A673 (cell line): ENCODE measurements at regions not wholly inside any gene's neighbourhood (a gene's known extent, or its start where the extent isn't known, plus 50 kb on each side); places are given as distances from the start of the nearest gene placed in this dataset.

Source experiments
- BruUV-seq: library from RNA; stranded (reverse); fragments of 400-500 nt; replicated peaks from 2 replicates; lab custom pipeline; 2021; lab: Mats Ljungman, UMichigan
- CTCF ChIA-PET: fragments of 300-600 bp; sonication (Branson Sonifier 250); formaldehyde crosslinking; loops from one replicate; lab custom pipeline; 2022; ENCODE audit warnings: antibody characterized with exemption; lab: Charles Lee
- POLR2A ChIA-PET: fragments of 300-600 bp; sonication (Branson Sonifier 250); formaldehyde crosslinking; loops from one replicate; lab custom pipeline; 2022; ENCODE audit warnings: antibody characterized with exemption; ENCODE audit not compliant: low non-redundant PET; lab: Charles Lee
- DNase-seq: peaks from one replicate; pipeline ENCODE4 v3.0.0-alpha.2; 2015; ENCODE audit warnings: low spot score
- H3K27ac ChIP-seq: fragments of 200-600 bp; sonication (generic); 2 replicates; pipeline ENCODE4 v1.5.1; 2016; ENCODE audit warnings: mixed run types, low read depth, mild to moderate bottlenecking, mixed read lengths, antibody characterized with exemption, low read length; ENCODE audit not compliant: poor library complexity, severe bottlenecking
- H3K27me3 ChIP-seq: fragments of 200-600 bp; sonication (generic); replicated peaks from 2 replicates; pipeline ENCODE4 v1.6.1; 2017; ENCODE audit warnings: mixed run types, low read depth, mild to moderate bottlenecking, mixed read lengths, antibody characterized with exemption, low read length; ENCODE audit not compliant: insufficient read depth, poor library complexity
- H3K36me3 ChIP-seq: fragments of 200-600 bp; sonication (generic); 2 replicates; pipeline ENCODE4 v1.6.1; 2016; ENCODE audit warnings: mixed run types, mild to moderate bottlenecking, mixed read lengths, antibody characterized with exemption, low read length; ENCODE audit not compliant: insufficient read depth, poor library complexity, severe bottlenecking
- H3K4me1 ChIP-seq: fragments of 200-600 bp; sonication (generic); 2 replicates; pipeline ENCODE4 v1.6.1; 2017; ENCODE audit warnings: mixed run types, mild to moderate bottlenecking, mixed read lengths, antibody characterized with exemption, low read length; ENCODE audit not compliant: insufficient read depth, poor library complexity, severe bottlenecking
- H3K4me3 ChIP-seq: fragments of 200-600 bp; sonication (generic); 2 replicates; pipeline ENCODE4 v1.5.1; 2016; ENCODE audit warnings: low read depth, mixed run types, mild to moderate bottlenecking, mixed read lengths, low read length; ENCODE audit not compliant: poor library complexity, severe bottlenecking
- H3K9me3 ChIP-seq: fragments of 200-600 bp; sonication (generic); 2 replicates; pipeline ENCODE4 v1.6.1; 2016; ENCODE audit warnings: mixed run types, low read depth, mild to moderate bottlenecking, mixed read lengths, antibody characterized with exemption, low read length; ENCODE audit not compliant: poor library complexity, severe bottlenecking
- CTCF ChIP-seq: fragments of 300-800, 200-600 bp; sonication (generic); conservative IDR thresholded peaks from 2 replicates; pipeline ENCODE4 v1.5.1; 2017; ENCODE audit warnings: low read depth, mild to moderate bottlenecking, antibody characterized with exemption, low read length, moderate library complexity, mixed read lengths
- EZH2 ChIP-seq: fragments of 200-600 bp; sonication (generic); IDR thresholded peaks from 2 replicates; pipeline ENCODE4 v1.6.1; 2017; ENCODE audit warnings: borderline replicate concordance, low read depth, mild to moderate bottlenecking, mixed read lengths, antibody characterized with exemption, low read length; ENCODE audit not compliant: poor library complexity, severe bottlenecking
- intact Hi-C: fragments of 100-400 bp; cut with micrococcal nuclease; formaldehyde crosslinking; loops from one replicate; pipeline ENCODE4 v1.10.0; 2022; ENCODE audit not compliant: unreplicated experiment

- Histone ChIP-seq H3K27me3 (no peaks in the 10 kb centered on the region), H3K4me3 (no peak overlapping the region), H3K9me3 (no peaks in the 10 kb centered on the region), H3K36me3 (no peaks in the 10 kb centered on the region), H3K4me1 (no peaks in the 10 kb centered on the region), H3K27ac (no peak overlapping the region)
- ChIA-PET POLR2A (no interaction called here), CTCF (no interaction called here)
- intact Hi-C loops: no loop called here
- BruUV-seq: no TSS peak
- DNase-seq: no peak
- TF ChIP-seq CTCF (no peak), EZH2 (no peak)
Observed at GRCh38 chr1:194194724-194195123, 1008.3 kb upstream of the B3GALT2 start.

GRCh38 chr1:194184974-194185373 is 998.6 kb upstream of the B3GALT2 start:
- POLR2A ChIA-PET: no interaction called here
- no TSS peak for BruUV-seq
- DNase-seq: no peak
- intact Hi-C loops: no loop called here
- Histone ChIP-seq H3K27ac (no peak overlapping the region), H3K27me3 (no peaks in the 10 kb centered on the region), H3K9me3 (no peaks in the 10 kb centered on the region), H3K4me3 (no peak overlapping the region), H3K4me1 (no peaks in the 10 kb centered on the region), H3K36me3 (no peaks in the 10 kb centered on the region)
- CTCF ChIA-PET: no interaction called here
- TF ChIP-seq CTCF (no peak), EZH2 (no peak)

- Histone ChIP-seq H3K27me3 (no peaks in the 10 kb centered on the region), H3K36me3 (no peaks in the 10 kb centered on the region), H3K27ac (no peak overlapping the region), H3K9me3 (no peaks in the 10 kb centered on the region), H3K4me3 (no peak overlapping the region), H3K4me1 (no peaks in the 10 kb centered on the region)
- no peak for DNase-seq
- intact Hi-C loops: no loop called here
- BruUV-seq: no TSS peak
- TF ChIP-seq EZH2 (no peak), CTCF (no peak)
- CTCF ChIA-PET: no interaction called here
- POLR2A ChIA-PET: no interaction called here
Observed at GRCh38 chr1:194184425-194184824, 998.0 kb upstream of the B3GALT2 start.
